Esophagus (tissue), 2 donors: ENCODE measurements at regions not wholly inside any gene's neighbourhood (a gene's known extent, or its start where the extent isn't known, plus 50 kb on each side); places are given as distances from the start of the nearest gene placed in this dataset.

Experiments
- H3K27ac ChIP-seq, 2 donors: one replicate each; pipeline ENCODE4 v1.5.1; 2013; ENCODE audit warnings: low read depth in 2 of 2, mild to moderate bottlenecking in 2 of 2, inconsistent platforms in 1 of 2, low read length in 1 of 2, moderate library complexity in 1 of 2
- H3K27me3 ChIP-seq, 2 donors: one replicate each; pipeline ENCODE4 v1.6.1; 2013; ENCODE audit warnings: low read length in 2 of 2, control low read depth in 1 of 2, mild to moderate bottlenecking in 1 of 2; ENCODE audit not compliant: insufficient read depth in 2 of 2, control insufficient read depth in 1 of 2
- H3K36me3 ChIP-seq, 2 donors: one replicate each; pipeline ENCODE4 v1.6.1; 2013; ENCODE audit warnings: low read length in 1 of 2; ENCODE audit not compliant: control insufficient read depth in 2 of 2, insufficient read depth in 2 of 2
- H3K4me1 ChIP-seq, 2 donors: one replicate each; pipeline ENCODE4 v1.6.1; 2013; ENCODE audit warnings: low read length in 1 of 2; ENCODE audit not compliant: control insufficient read depth in 2 of 2, insufficient read depth in 2 of 2
- H3K4me3 ChIP-seq, 2 donors: one replicate each; pipeline ENCODE4 v1.5.1; 2013; ENCODE audit warnings: low read length in 2 of 2, mild to moderate bottlenecking in 2 of 2, low read depth in 1 of 2, moderate library complexity in 1 of 2
- H3K9me3 ChIP-seq, 2 donors: one replicate each; pipeline ENCODE4 v1.6.1; 2013; ENCODE audit warnings: mild to moderate bottlenecking in 2 of 2, low read depth in 1 of 2, low read length in 1 of 2, moderate library complexity in 1 of 2; ENCODE audit not compliant: control insufficient read depth in 2 of 2, insufficient read depth in 1 of 2
- WGBS, 2 donors: extraction: QIAGEN DNeasy Blood & Tissue Kit; methylation state at CpG; one replicate each; pipeline ENCODE4 v1.1.7; 2013; 5-methylcytosine and 5-hydroxymethylcytosine counted together
- donor health status: healthy with polysubstance abuse.
- donor health status: Bipolar disorder and iron deficiency.

DNA sequence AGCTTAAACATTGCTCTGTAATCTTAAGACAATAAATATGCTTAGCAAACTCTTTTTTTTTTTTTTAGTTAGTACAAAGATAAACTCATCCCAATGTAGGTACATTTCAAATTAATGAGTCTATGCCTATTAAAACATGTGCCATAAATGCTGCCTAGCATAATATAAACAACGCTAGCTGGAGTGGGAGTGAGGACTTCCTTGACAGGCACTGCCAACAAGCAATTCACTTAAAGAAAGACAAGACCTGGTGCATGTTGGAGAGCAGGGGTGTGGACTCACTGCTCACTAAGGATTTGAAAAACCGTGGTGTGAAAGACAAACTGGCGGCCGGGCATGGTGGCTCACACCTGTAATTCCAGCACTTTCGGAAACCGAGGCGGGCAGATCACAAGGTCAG is 187.2 kb upstream of the RGS6 start:
- H3K36me3 ChIP-seq: no peaks in the 10 kb centered on the region
- 92% methylated on average over 7 of the region's 7 CpGs for WGBS, 2 donors

GRCh38 chr14:71748196-71748595 is 184.0 kb upstream of the RGS6 start:
- no peak overlapping the region for H3K27ac ChIP-seq
- no peaks in the 10 kb centered on the region for H3K36me3 ChIP-seq
- WGBS, 2 donors: 96 to 100% methylated on average over 1 of the region's 1 CpG
- no peaks in the 10 kb centered on the region for H3K4me1 ChIP-seq
- no peaks in the 10 kb centered on the region for H3K27me3 ChIP-seq
- peaks cover 3 to 9% of the 10 kb centered on the region in 2 donors for H3K9me3 ChIP-seq
- no peak overlapping the region for H3K4me3 ChIP-seq

More for the DNA sequence above, 187.2 kb upstream of the RGS6 start:
- Histone ChIP-seq H3K27me3 (no peaks in the 10 kb centered on the region), H3K9me3 (peaks cover 3 to 9% of the 10 kb centered on the region in 2 donors), H3K27ac (no peak overlapping the region), H3K4me3 (no peak overlapping the region), H3K4me1 (no peaks in the 10 kb centered on the region)

DNA sequence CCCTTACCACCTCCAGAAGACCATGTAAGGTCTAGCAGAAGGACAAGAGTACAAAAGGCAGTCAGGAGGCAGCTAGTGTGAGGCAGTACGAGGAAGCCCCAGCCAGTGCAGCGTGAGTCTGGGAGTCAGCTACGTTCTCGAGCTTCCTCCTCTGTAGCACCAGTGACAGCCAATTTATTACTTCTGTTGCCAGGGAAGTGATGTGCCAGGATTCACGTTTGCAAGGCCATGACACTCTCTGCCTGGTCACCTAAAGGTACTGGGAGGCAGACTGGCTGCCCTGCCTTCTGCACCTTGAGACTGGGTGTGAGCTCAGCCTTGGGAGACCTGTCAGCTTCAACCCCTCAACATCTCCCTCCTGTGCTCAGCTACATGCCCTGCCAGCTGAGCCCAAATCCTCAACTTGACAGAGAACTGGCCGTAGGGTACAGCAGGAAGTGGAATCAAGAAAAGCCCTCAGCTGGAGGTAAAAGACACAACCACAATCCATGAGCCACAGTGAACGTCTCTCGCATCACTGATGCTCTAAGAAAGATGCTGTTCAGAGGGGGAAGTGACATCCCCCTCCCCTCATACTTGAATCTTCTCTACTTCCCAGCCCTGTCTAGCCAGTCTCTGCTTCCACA is 182.5 kb upstream of the RGS6 start:
- H3K27ac ChIP-seq: no peak overlapping the region
- no peaks in the 10 kb centered on the region for H3K4me1 ChIP-seq
- WGBS, 2 donors: 53 to 73% methylated on average over 8 of the region's 8 CpGs
- peaks cover 3 to 9% of the 10 kb centered on the region in 2 donors for H3K9me3 ChIP-seq
- no peak overlapping the region for H3K4me3 ChIP-seq
- H3K27me3 ChIP-seq: no peaks in the 10 kb centered on the region
- H3K36me3 ChIP-seq: no peaks in the 10 kb centered on the region

- no peak overlapping the region for H3K27ac ChIP-seq
- 88 to 93% methylated on average over 2 of the region's 2 CpGs for WGBS, 2 donors
- no peak overlapping the region for H3K4me3 ChIP-seq
Measured at GRCh38 chr14:71751264-71751663, 181.0 kb upstream of the RGS6 start.

DNA sequence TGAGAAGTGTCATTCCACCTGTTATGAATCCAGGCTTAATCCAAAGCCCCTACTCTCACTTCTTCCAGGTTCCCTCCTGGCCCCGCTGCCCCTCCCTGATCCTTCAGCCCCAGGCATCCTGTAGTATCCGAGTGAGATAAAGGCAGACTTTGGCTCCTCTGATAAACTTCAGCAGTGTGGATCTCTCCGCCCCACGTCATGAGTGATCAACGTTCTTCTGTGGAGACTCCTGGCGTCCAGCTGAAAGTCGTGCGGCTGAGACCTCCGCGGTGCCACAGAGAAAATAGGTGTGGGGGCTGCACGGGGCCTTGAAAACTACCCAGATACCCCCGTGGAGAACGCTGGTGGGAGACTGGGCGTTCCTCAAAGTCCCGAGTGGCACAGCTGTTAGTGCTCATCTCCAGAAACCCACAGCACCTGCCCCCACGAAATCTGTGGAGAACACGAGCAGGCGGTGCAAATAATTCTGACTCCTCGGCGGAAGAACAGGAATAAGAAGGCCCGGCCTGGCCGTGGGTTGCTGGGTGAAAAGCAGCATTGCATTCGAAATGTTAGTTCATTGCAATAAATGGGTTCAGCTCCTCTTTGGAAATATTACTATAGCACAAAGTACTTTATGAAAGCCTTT is 180.0 kb upstream of the RGS6 start:
- H3K27me3 ChIP-seq: no peaks in the 10 kb centered on the region
- no peaks in the 10 kb centered on the region for H3K4me1 ChIP-seq
- H3K4me3 ChIP-seq: no peak overlapping the region
- WGBS, 2 donors: 87 to 93% methylated on average over 23 of the region's 23 CpGs
- H3K9me3 ChIP-seq: peaks cover 3 to 9% of the 10 kb centered on the region in 2 donors
- H3K36me3 ChIP-seq: no peaks in the 10 kb centered on the region
- no peak overlapping the region for H3K27ac ChIP-seq

More at GRCh38 chr14:71751264-71751663, 181.0 kb upstream of the RGS6 start:
- no peaks in the 10 kb centered on the region for H3K4me1 ChIP-seq
- no peaks in the 10 kb centered on the region for H3K27me3 ChIP-seq
- H3K36me3 ChIP-seq: no peaks in the 10 kb centered on the region
- peaks cover 3 to 9% of the 10 kb centered on the region in 2 donors for H3K9me3 ChIP-seq

GRCh38 chr14:71753126-71753830 is 179.0 kb upstream of the RGS6 start:
- no peaks in the 10 kb centered on the region for H3K4me1 ChIP-seq
- 24 to 31% methylated on average over 21 of the region's 21 CpGs for WGBS, 2 donors
- no peaks in the 10 kb centered on the region for H3K36me3 ChIP-seq
- no peaks in the 10 kb centered on the region for H3K27me3 ChIP-seq
- no peak overlapping the region for H3K4me3 ChIP-seq
- H3K9me3 ChIP-seq: peaks cover under 1 to 3% of the 10 kb centered on the region in 2 donors
- no peak overlapping the region for H3K27ac ChIP-seq

- no peak overlapping the region for H3K4me3 ChIP-seq
- H3K27ac ChIP-seq: no peak overlapping the region
- H3K9me3 ChIP-seq: no peaks in the 10 kb centered on the region
- no peaks in the 10 kb centered on the region for H3K27me3 ChIP-seq
- WGBS, 2 donors: 90% methylated on average over 16 of the region's 16 CpGs
- no peaks in the 10 kb centered on the region for H3K36me3 ChIP-seq
- H3K4me1 ChIP-seq: no peaks in the 10 kb centered on the region
Measured at GRCh38 chr14:71753976-71754375, 178.3 kb upstream of the RGS6 start.

DNA sequence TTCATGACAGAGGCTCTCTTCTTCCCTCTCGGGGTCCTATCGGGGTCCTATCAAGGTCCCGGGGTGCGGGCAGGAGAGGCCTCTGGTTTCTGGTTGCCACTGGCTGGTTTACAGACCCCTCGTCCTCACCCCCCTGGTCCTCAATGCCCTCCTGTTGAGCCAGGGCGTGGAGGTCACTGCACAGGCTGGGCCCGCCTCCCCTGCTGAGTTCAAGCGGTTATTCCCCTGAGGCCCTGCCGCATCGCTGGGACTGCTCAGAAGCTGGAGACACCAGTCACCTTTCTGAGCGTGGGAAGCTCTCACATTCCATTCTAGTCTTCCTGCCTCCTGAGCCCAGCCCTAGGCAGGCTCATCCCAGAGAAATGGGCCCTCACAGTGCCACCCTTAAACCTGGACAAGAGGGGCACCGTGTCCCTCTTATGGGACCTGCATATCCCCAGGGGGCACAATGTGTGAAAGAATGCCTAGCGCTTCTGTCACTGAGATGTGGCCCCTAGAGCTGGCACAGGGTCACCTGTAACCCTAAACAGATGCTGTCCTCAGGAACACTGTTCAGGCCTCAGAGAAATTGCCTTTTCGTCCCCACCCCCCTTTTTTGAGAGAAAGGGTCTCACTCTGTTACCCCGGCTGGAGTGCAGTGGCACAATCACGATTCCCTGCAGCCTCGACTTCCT is 177.7 kb upstream of the RGS6 start:
- Histone ChIP-seq H3K9me3 (no peaks in the 10 kb centered on the region), H3K27me3 (no peaks in the 10 kb centered on the region), H3K4me1 (no peaks in the 10 kb centered on the region), H3K27ac (no peak overlapping the region), H3K36me3 (no peaks in the 10 kb centered on the region), H3K4me3 (no peak overlapping the region)
- 89 to 93% methylated on average over 17 of the region's 17 CpGs for WGBS, 2 donors

DNA sequence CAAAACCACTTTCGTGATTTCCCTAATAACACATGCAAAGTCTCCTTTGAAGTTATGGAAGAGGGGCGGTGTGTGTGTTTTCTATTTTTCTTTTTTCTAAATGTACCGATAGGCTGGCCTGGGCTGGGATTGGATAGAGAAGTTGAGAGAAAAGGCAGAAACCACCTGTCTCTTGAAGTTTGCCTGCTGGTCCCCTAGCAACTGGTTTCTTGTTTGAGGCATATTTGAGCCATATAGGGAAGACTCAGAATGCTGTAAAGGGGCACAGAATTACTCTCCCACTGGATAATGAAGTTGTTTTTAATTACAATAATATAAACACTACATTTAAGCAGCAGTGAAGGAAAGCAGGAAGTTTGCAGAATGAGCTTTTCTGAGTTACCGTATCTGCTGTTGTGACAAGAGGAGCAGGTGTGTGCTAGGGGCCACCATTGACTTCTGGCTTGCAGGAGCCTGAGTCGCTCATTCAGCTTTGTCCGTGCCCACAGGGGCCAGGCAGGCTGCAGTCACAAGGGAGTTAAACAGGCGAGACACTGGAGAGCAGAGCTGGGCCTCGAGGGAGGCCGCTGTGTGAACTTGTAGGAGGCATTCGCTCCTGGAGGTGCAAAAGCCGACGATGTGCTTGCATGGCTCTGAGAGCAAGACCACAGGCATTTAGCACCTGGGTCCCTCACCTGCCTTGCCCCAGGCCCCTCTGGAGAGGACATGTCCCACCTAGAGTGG is 173.8 kb upstream of the RGS6 start:
- 64 to 75% methylated on average over 12 of the region's 12 CpGs for WGBS, 2 donors
- no peaks in the 10 kb centered on the region for H3K4me1 ChIP-seq
- H3K27me3 ChIP-seq: no peaks in the 10 kb centered on the region
- H3K9me3 ChIP-seq: peaks cover 0 to 3% of the 10 kb centered on the region in 2 donors
- H3K27ac ChIP-seq: no peak overlapping the region
- H3K36me3 ChIP-seq: no peaks in the 10 kb centered on the region
- no peak overlapping the region for H3K4me3 ChIP-seq
